Stomach (tissue), 4 donors: ENCODE measurements at regions not wholly inside any gene's neighbourhood (a gene's known extent, or its start where the extent isn't known, plus 50 kb on each side); places are given as distances from the start of the nearest gene placed in this dataset.

Source experiments
- CTCF ChIP-seq, 7 experiments: fragments of 450-650 bp in 4 of 7; fragments of 200-600 bp in 3 of 7; sonication (generic) in 3 of 7; IDR thresholded peaks; one replicate each; pipeline ENCODE4 v1.5.1; 2016 to 2019; ENCODE audit warnings: antibody characterized with exemption in 7 of 7, control low read depth in 2 of 7, mild to moderate bottlenecking in 1 of 7
- POLR2AphosphoS5 ChIP-seq, 3 donors: sonication (generic); formaldehyde crosslinking; IDR thresholded peaks; one replicate each; pipeline ENCODE4 v1.6.1; 2016; ENCODE audit warnings: antibody characterized with exemption in 3 of 3

- TF ChIP-seq CTCF (IDR thresholded peaks at IDR 0.05) (no peak), POLR2AphosphoS5 (IDR thresholded peaks at IDR 0.05) (no peak)
These were observed 259.5 kb downstream of the SHOX start for GRCh38 chrX:889966-890651.
